ENCODE measurements at regions not wholly inside any gene's neighbourhood (a gene's known extent, or its start where the extent isn't known, plus 50 kb on each side); places are given as distances from the start of the nearest gene placed in this dataset.

GRCh38 chr7:69402696-69403095 is 195.6 kb upstream of the AUTS2 start:
- H3K4me1 ChIP-seq (ENCODE audit: control insufficient read depth, extremely low read depth, insufficient read depth, low read length): no peaks in the 10 kb centered on the region
- no peak overlapping the region for H3K4me2 ChIP-seq (ENCODE audit: extremely low read depth, insufficient read depth, low read length)
- no peaks in the 10 kb centered on the region for H3K9me3 ChIP-seq (ENCODE audit: control insufficient read depth, insufficient read depth, low read depth, low read length)
- H3K4me3 ChIP-seq (replicated peaks in 1 of 4; ENCODE audit: control extremely low read depth in 1 of 4, insufficient read depth in 1 of 4, low read depth in 3 of 4, low read length in 4 of 4): no peak overlapping the region
- no peaks in the 10 kb centered on the region for H3K27me3 ChIP-seq (ENCODE audit: control insufficient read depth, insufficient read depth, low read length)
- no peaks in the 10 kb centered on the region for H3K36me3 ChIP-seq (ENCODE audit: control insufficient read depth, insufficient read depth, low read length)
- no peaks in the 10 kb centered on the region for H3K79me2 ChIP-seq (ENCODE audit: control insufficient read depth, insufficient read depth, low read length)
- no peak for DNase-seq (ENCODE audit: low read depth in 2 of 2)
- no peaks in the 10 kb centered on the region for H4K20me1 ChIP-seq (ENCODE audit: control insufficient read depth, extremely low read depth, insufficient read depth, low read length)
- H2AFZ ChIP-seq (ENCODE audit: low read length): no peak overlapping the region
- H3K27ac ChIP-seq (ENCODE audit: insufficient read depth, low read length): no peak overlapping the region
- TF ChIP-seq CTCF (conservative IDR thresholded peaks at IDR 0.05 in 1 of 2, IDR thresholded peaks at IDR 0.05 in 1 of 2; ENCODE audit: low read depth in 1 of 2, low read length in 2 of 2) (no peak), EZH2 (IDR thresholded peaks at IDR 0.05; ENCODE audit: low read length, missing control alignments) (no peak)
- no peak overlapping the region for H3K9ac ChIP-seq (ENCODE audit: insufficient read depth, low read length)

GRCh38 chr7:69403169-69403568 is 195.1 kb upstream of the AUTS2 start:
- Histone ChIP-seq H3K27ac (ENCODE audit: insufficient read depth, low read length) (no peak overlapping the region), H3K79me2 (ENCODE audit: control insufficient read depth, insufficient read depth, low read length) (no peaks in the 10 kb centered on the region), H2AFZ (ENCODE audit: low read length) (no peak overlapping the region), H4K20me1 (ENCODE audit: control insufficient read depth, extremely low read depth, insufficient read depth, low read length) (no peaks in the 10 kb centered on the region), H3K9ac (ENCODE audit: insufficient read depth, low read length) (no peak overlapping the region), H3K4me3 (replicated peaks in 1 of 4; ENCODE audit: control extremely low read depth in 1 of 4, insufficient read depth in 1 of 4, low read depth in 3 of 4, low read length in 4 of 4) (no peak overlapping the region), H3K4me1 (ENCODE audit: control insufficient read depth, extremely low read depth, insufficient read depth, low read length) (no peaks in the 10 kb centered on the region), H3K36me3 (ENCODE audit: control insufficient read depth, insufficient read depth, low read length) (no peaks in the 10 kb centered on the region), H3K9me3 (ENCODE audit: control insufficient read depth, insufficient read depth, low read depth, low read length) (no peaks in the 10 kb centered on the region), H3K27me3 (ENCODE audit: control insufficient read depth, insufficient read depth, low read length) (no peaks in the 10 kb centered on the region), H3K4me2 (ENCODE audit: extremely low read depth, insufficient read depth, low read length) (no peak overlapping the region)
- DNase-seq (ENCODE audit: low read depth in 2 of 2): no peak
- TF ChIP-seq CTCF (conservative IDR thresholded peaks at IDR 0.05 in 1 of 2, IDR thresholded peaks at IDR 0.05 in 1 of 2; ENCODE audit: low read depth in 1 of 2, low read length in 2 of 2): no peak
- no peak for TF ChIP-seq EZH2 (IDR thresholded peaks at IDR 0.05; ENCODE audit: low read length, missing control alignments)

GRCh38 chr7:69411018-69411417 is 187.3 kb upstream of the AUTS2 start:
- no peaks in the 10 kb centered on the region for H3K36me3 ChIP-seq (ENCODE audit: control insufficient read depth, insufficient read depth, low read length)
- H3K79me2 ChIP-seq (ENCODE audit: control insufficient read depth, insufficient read depth, low read length): no peaks in the 10 kb centered on the region
- no peak for TF ChIP-seq EZH2 (IDR thresholded peaks at IDR 0.05; ENCODE audit: low read length, missing control alignments)
- TF ChIP-seq CTCF (conservative IDR thresholded peaks at IDR 0.05 in 1 of 2, IDR thresholded peaks at IDR 0.05 in 1 of 2; ENCODE audit: low read depth in 1 of 2, low read length in 2 of 2): no peak
- no peak overlapping the region for H2AFZ ChIP-seq (ENCODE audit: low read length)
- no peak overlapping the region for H3K27ac ChIP-seq (ENCODE audit: insufficient read depth, low read length)
- no peak overlapping the region for H3K4me2 ChIP-seq (ENCODE audit: extremely low read depth, insufficient read depth, low read length)
- H3K9me3 ChIP-seq (ENCODE audit: control insufficient read depth, insufficient read depth, low read depth, low read length): no peaks in the 10 kb centered on the region
- no peak for DNase-seq (ENCODE audit: low read depth in 2 of 2)
- H3K27me3 ChIP-seq (ENCODE audit: control insufficient read depth, insufficient read depth, low read length): no peaks in the 10 kb centered on the region
- no peak overlapping the region for H3K4me3 ChIP-seq (replicated peaks in 1 of 4; ENCODE audit: control extremely low read depth in 1 of 4, insufficient read depth in 1 of 4, low read depth in 3 of 4, low read length in 4 of 4)
- H3K4me1 ChIP-seq (ENCODE audit: control insufficient read depth, extremely low read depth, insufficient read depth, low read length): no peaks in the 10 kb centered on the region
- no peak overlapping the region for H3K9ac ChIP-seq (ENCODE audit: insufficient read depth, low read length)
- no peaks in the 10 kb centered on the region for H4K20me1 ChIP-seq (ENCODE audit: control insufficient read depth, extremely low read depth, insufficient read depth, low read length)

All from fibroblast of lung (primary cell).